SU-DHL-6 (cell line): ENCODE measurements at regions not wholly inside any gene's neighbourhood (a gene's known extent, or its start where the extent isn't known, plus 50 kb on each side); places are given as distances from the start of the nearest gene placed in this dataset.

Experiments
- EZH2phosphoT487 ChIP-seq: fragments of 200-600 bp; sonication (generic), shearing (Covaris generic); conservative IDR thresholded peaks from 2 replicates; pipeline ENCODE4 v1.6.1; 2018; ENCODE audit warnings: mild to moderate bottlenecking, antibody characterized with exemption, low read length, moderate library complexity, mixed read lengths
- TF ChIP-seq, protein P1 (sequence below): fragments of 200-600 bp; sonication (generic); IDR thresholded peaks from one replicate; pipeline ENCODE4 v1.5.1; 2017; ENCODE audit warnings: antibody characterized with exemption, mild to moderate bottlenecking, low read length, moderate library complexity; ENCODE audit not compliant: insufficient read depth, poor library complexity, severe bottlenecking

GRCh38 chr7:96562966-96563365 is 146.7 kb downstream of the SEM1 start:
- TF ChIP-seq, protein P1, sequence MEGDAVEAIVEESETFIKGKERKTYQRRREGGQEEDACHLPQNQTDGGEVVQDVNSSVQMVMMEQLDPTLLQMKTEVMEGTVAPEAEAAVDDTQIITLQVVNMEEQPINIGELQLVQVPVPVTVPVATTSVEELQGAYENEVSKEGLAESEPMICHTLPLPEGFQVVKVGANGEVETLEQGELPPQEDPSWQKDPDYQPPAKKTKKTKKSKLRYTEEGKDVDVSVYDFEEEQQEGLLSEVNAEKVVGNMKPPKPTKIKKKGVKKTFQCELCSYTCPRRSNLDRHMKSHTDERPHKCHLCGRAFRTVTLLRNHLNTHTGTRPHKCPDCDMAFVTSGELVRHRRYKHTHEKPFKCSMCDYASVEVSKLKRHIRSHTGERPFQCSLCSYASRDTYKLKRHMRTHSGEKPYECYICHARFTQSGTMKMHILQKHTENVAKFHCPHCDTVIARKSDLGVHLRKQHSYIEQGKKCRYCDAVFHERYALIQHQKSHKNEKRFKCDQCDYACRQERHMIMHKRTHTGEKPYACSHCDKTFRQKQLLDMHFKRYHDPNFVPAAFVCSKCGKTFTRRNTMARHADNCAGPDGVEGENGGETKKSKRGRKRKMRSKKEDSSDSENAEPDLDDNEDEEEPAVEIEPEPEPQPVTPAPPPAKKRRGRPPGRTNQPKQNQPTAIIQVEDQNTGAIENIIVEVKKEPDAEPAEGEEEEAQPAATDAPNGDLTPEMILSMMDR, result no peak
- TF ChIP-seq EZH2phosphoT487, result no peak
